GM18498 (cell line): ENCODE measurements at regions not wholly inside any gene's neighbourhood (a gene's known extent, or its start where the extent isn't known, plus 50 kb on each side); places are given as distances from the start of the nearest gene placed in this dataset.
"Not testable (repeated sequence)": the region's sequence is repeated elsewhere in the genome, so short reads cannot be mapped to it uniquely, and the experiment has no call there.

Experiments used
- ATAC-seq: cut with Tn5 transposase; IDR thresholded peaks from one replicate; pipeline ENCODE4 v1.9.1; 2021; ENCODE audit warnings: mild to moderate bottlenecking, moderate library complexity; ENCODE audit not compliant: unreplicated experiment

- no peak for ATAC-seq
Measured at GRCh38 chr1:207243442-207244408, 77.8 kb upstream of the CD55 start.

GRCh38 chr1:207244409-207244801 lies 77.1 kb upstream of the CD55 start:
- ATAC-seq, result no peak

DNA sequence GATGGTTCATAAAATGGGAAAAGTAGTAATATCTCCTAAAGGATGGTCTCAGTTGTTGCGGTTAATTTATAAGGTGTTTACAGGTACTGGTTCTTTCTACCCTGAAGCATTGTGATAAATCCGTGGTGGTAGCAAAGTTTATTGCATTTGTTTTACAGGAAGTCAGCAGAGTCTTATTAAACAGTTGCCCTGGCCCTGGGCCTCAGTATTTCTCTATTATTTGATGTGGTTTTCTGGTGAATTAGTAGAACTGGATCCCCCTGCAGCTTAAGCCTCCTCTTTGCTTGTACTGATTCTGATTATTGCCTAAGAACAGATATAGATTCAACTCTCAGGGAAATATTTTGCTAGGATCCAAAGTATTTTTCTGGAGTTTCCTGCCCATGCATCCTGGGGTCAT lies 76.4 kb upstream of the CD55 start:
- ATAC-seq, result no peak

GRCh38 chr1:207248544-207249198 lies 72.8 kb upstream of the CD55 start:
- no peak for ATAC-seq

DNA sequence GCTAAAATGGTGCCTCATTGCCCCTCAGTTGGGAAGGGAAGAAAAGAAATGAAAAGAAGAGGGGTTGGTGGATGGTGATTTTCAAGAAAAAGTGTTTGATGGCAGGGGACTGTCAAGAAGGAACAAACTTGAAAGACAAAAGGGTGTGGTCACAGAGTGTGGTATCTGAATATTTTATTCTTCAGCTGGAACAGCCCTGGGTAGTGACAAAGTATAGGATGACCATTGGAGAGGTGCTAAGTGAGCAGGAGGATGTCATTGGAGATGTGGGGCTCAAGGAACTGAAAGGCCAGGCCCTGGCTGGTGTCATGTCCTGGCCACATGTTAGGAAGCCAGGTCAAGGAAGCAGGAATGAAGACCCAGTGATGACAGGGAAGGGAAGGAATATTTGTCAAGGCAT lies 71.0 kb upstream of the CD55 start:
- no peak for ATAC-seq

DNA sequence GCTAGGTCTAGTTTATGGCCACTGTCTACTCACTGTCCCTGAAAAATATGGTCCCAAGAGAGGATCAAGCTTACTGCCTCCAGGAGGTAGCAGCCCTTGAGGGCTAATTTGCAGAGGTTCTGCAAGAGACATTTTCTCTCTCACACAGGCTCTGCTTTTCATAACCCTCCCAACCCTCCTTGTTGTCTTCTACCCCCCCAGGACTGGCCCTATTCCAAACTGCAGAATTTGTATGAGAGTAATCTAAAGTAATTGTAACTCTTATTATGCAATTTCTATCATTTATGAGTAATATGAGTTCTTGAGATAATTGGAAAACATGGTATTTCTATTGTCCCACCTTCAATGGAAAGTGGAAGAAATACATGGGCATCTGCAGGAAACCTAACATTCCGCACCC lies 70.4 kb upstream of the CD55 start:
- no peak for ATAC-seq

DNA sequence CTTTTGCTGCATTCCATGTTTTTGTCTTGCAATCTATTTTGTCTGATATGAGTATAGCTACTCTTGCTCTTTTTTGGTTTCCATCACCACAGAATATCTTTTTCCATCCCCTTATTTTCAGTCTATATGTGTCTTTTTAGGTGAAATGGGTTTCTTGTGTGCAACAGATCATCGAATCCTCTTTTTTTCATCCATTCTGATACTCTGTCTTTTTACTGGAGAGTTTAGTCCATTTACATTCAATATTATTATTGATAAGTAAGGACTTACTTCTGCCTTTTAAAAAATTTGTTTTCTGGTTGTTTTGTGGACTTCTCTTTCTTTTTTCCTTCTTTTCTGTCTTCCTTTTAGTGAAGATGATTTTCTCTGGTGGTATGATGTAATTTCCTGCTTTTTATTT lies 64.6 kb upstream of the CD55 start:
- no peak for ATAC-seq

DNA sequence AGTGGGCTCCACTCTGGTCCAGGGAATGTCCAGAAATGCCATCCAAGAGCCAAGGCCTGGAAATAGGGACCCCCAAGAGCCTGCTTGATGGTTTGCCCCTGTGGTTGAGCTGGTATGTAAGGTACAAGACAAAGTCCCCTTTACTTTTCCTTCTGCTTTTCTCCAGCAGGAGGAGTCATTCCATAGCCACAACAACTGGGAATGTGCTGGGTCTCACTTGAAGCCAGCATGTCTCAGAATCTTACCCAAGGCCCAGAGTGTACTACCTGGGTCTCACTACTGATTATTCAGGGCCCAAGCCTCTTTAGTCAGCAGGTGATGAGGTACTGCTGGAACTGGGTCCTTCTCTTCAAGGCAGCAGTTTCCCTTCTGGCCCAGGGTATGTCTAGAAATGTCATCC lies 62.1 kb upstream of the CD55 start:
- ATAC-seq, result no peak

GRCh38 chr1:207261971-207262370 lies 59.5 kb upstream of the CD55 start:
- no peak for ATAC-seq

DNA sequence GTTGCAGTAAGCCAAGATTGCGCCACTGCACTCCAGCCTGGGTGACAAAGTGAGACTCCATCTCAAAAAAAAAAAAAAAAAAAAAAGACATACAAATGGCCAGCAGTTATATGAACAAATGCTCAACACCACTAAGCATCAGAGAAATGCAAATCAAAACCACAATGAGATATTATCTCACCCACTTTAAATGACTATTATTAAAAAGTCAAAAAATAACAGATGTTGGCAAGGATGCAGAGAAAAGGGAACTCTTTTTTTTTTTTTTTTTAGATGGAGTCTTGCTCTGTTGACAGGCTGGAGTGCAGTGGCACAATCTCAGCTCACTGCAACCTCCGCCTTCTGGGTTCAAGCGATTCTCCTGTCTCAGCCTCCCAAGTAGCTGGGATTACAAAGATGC lies 58.6 kb upstream of the CD55 start:
- not testable (repeated sequence) for ATAC-seq

DNA sequence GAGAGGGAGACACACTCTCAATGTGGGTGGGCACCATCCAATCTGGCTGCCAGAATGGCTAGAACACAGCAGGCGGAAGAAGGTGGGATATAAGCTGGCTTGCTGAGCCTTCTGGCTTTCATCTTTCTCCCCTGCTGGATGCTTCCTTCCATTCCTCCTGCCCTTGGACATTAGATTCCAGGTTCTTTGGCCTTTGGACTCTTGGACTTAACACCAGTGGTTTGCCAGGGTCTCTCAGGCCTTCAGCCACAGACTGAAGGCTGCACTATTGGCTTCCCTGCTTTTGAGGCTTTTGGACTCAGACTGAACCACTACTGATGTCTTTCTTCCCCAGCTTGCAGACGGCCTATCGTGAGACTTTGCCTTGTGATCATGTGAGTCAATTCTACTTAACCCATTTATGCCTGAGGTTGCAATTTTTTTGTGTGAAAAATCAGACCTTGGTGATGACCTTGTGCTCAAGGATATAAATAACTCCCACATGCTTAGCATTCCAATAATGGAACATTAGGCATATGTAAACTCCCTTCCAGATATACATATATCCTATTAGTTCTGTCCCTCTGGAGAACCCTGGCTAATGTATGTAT lies 56.7 kb upstream of the CD55 start:
- no peak for ATAC-seq

DNA sequence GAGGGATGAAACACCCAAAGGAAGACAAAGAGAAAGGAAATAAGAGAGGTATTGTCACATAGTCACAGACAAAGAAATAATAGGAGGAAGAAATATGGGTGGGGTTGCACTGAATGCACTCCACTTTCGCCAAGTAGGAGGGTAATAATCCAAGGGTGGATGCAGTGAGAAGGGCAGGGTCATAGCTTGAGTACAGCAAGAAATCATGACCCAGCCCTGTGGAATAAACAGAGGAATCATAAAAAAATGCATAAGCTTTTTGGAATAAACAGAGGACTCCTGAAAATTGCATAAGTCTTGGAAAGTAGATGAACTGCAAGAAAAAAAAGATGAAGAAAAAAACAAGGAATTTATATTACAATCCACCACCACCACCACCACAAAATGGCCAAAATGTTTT lies 53.1 kb upstream of the CD55 start:
- no peak for ATAC-seq

DNA sequence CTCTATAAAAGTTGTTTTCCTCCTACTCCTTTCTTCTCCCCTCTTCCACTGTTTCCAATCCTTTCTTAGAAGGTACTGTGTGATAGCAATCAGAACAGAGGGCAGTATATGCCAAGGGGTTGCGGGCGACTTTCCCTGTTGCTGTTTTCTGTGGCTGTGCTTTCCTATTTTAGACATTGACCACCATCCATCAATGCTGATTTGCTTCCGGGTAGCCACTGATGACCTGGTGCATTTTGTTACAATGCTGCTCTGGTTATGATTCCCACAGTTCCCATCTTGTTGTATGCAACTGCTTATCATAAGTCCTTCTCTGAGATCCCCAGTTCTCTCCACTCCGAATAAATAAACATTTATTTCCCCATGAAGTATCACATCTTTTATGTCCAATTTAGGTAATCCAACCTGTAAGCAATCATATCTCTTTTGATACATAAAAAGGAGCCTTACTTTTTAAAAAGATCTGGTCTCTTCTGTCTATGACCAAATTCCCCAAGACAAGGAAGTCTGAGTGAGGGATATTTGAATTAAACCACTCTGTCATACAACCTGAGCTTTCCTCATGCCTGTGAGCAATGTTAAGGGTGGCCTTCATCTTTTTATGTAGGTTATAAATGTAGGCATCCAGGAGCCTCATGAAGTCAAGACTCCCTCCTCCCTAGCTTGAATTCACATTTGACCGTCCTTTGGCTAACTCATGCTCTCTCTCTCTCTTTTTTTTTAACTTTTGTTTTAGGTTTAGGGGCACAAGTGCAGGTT lies 52.5 kb upstream of the CD55 start:
- ATAC-seq, result no peak
